ENCODE measurements at regions not wholly inside any gene's neighbourhood (a gene's known extent, or its start where the extent isn't known, plus 50 kb on each side); places are given as distances from the start of the nearest gene placed in this dataset.
"Not testable (repeated sequence)": the region's sequence is repeated elsewhere in the genome, so short reads cannot be mapped to it uniquely, and the experiment has no call there.

DNA sequence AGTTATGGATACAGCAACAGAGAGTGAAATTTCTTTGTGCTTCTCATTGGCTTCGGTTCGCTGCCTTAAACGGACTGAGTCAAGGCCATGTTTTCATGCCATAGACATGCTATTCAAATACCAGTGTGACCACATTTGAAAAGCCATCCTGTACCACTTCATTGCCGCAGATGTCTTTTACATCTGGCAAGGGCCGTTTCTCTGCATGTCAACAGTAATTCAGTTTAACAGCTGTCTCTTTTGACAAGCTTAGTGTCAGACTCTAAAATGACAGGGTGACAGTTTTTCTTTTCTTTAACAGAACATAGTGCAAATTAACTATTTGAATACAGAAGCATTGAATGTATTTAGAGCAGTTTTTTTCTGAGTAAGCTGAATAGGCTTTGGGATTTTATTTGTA, 362.2 kb upstream of the POU3F4 start:
- ChIA-PET CTCF (no interaction called here), POLR2A (ENCODE audit: unreplicated experiment) (interaction anchor here (0.7 kb wide), 1 partner anchor 445 kb away, joined by 3 read pairs; no protein-coding TSS in a partner anchor)
- ATAC-seq (no peak), DNase-seq (no peak)
- Histone ChIP-seq H3K4me3 (ENCODE audit: low read length) (no peak overlapping the region), H3K9me2 (replicated peaks; ENCODE audit: low read length) (no peaks in the 10 kb centered on the region), H2AFZ (ENCODE audit: low read length) (no peak overlapping the region), H4K20me1 (ENCODE audit: low read length) (no peaks in the 10 kb centered on the region), H3K4me2 (ENCODE audit: low read length) (no peak overlapping the region), H3K79me2 (ENCODE audit: low read length) (no peaks in the 10 kb centered on the region), H3K27me3 (ENCODE audit: low read length) (no peaks in the 10 kb centered on the region), H3K4me1 (ENCODE audit: insufficient read depth, low read length) (no peaks in the 10 kb centered on the region), H3F3A (ENCODE audit: low read length, unreplicated experiment) (no peaks in the 10 kb centered on the region), H3K27ac (ENCODE audit: low read length) (no peak overlapping the region), H3K9ac (ENCODE audit: low read length) (no peak overlapping the region), H3K9me3 (ENCODE audit: low read length) (no peaks in the 10 kb centered on the region), H3K36me3 (ENCODE audit: low read depth, low read length) (no peaks in the 10 kb centered on the region)
- no TSS peak for BruUV-seq (replicated peaks)
- TF ChIP-seq EZH2phosphoT487 (IDR thresholded peaks at IDR 0.05; ENCODE audit: borderline replicate concordance, low read length) (no peak), EZH2 (IDR thresholded peaks at IDR 0.05; ENCODE audit: low read length, unreplicated experiment) (no peak)
- TF ChIP-seq, protein P1, sequence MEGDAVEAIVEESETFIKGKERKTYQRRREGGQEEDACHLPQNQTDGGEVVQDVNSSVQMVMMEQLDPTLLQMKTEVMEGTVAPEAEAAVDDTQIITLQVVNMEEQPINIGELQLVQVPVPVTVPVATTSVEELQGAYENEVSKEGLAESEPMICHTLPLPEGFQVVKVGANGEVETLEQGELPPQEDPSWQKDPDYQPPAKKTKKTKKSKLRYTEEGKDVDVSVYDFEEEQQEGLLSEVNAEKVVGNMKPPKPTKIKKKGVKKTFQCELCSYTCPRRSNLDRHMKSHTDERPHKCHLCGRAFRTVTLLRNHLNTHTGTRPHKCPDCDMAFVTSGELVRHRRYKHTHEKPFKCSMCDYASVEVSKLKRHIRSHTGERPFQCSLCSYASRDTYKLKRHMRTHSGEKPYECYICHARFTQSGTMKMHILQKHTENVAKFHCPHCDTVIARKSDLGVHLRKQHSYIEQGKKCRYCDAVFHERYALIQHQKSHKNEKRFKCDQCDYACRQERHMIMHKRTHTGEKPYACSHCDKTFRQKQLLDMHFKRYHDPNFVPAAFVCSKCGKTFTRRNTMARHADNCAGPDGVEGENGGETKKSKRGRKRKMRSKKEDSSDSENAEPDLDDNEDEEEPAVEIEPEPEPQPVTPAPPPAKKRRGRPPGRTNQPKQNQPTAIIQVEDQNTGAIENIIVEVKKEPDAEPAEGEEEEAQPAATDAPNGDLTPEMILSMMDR (conservative IDR thresholded peaks at IDR 0.05; ENCODE audit: low read depth, low read length) = no peak
- intact Hi-C loops (cut with micrococcal nuclease) = no loop called here

DNA sequence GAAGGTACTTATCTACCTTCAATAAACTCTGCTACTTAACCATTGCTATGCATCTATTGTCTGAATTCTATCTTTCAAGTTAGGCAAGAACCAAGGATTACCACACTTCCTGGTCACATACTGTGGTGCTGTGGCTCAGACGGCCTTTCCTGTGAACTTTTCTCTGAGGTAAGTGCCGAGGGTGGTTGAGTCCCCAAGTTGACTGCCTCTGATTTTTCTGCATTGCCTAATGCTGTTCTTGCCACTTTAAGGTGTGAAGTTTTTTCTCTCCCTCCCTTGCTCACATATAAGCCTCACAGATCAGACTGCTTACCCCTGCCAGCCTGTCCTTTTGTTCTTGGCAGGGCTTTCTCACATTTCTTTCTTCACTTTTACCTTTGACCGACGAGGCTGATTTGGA, 348.0 kb upstream of the POU3F4 start:
- H2AFZ ChIP-seq (ENCODE audit: low read length) = no peak overlapping the region
- ChIA-PET POLR2A (ENCODE audit: unreplicated experiment) (no interaction called here), CTCF (no interaction called here)
- no peaks in the 10 kb centered on the region for H3F3A ChIP-seq (ENCODE audit: low read length, unreplicated experiment)
- no peaks in the 10 kb centered on the region for H3K9me2 ChIP-seq (replicated peaks; ENCODE audit: low read length)
- H4K20me1 ChIP-seq (ENCODE audit: low read length) = no peaks in the 10 kb centered on the region
- no peak for TF ChIP-seq EZH2 (IDR thresholded peaks at IDR 0.05; ENCODE audit: low read length, unreplicated experiment)
- TF ChIP-seq EZH2phosphoT487 (IDR thresholded peaks at IDR 0.05; ENCODE audit: borderline replicate concordance, low read length) = no peak
- TF ChIP-seq, protein P1 (conservative IDR thresholded peaks at IDR 0.05; ENCODE audit: low read depth, low read length) = no peak
- no peak overlapping the region for H3K4me2 ChIP-seq (ENCODE audit: low read length)
- H3K9me3 ChIP-seq (ENCODE audit: low read length) = no peaks in the 10 kb centered on the region
- H3K9ac ChIP-seq (ENCODE audit: low read length) = no peak overlapping the region
- intact Hi-C loops (cut with micrococcal nuclease) = no loop called here
- no peak overlapping the region for H3K27ac ChIP-seq (ENCODE audit: low read length)
- no peaks in the 10 kb centered on the region for H3K79me2 ChIP-seq (ENCODE audit: low read length)
- no peaks in the 10 kb centered on the region for H3K4me1 ChIP-seq (ENCODE audit: insufficient read depth, low read length)
- no peak overlapping the region for H3K4me3 ChIP-seq (ENCODE audit: low read length)
- no TSS peak for BruUV-seq (replicated peaks)
- no peaks in the 10 kb centered on the region for H3K27me3 ChIP-seq (ENCODE audit: low read length)
- H3K36me3 ChIP-seq (ENCODE audit: low read depth, low read length) = no peaks in the 10 kb centered on the region
- DNase-seq (no peak), ATAC-seq (no peak)

DNA sequence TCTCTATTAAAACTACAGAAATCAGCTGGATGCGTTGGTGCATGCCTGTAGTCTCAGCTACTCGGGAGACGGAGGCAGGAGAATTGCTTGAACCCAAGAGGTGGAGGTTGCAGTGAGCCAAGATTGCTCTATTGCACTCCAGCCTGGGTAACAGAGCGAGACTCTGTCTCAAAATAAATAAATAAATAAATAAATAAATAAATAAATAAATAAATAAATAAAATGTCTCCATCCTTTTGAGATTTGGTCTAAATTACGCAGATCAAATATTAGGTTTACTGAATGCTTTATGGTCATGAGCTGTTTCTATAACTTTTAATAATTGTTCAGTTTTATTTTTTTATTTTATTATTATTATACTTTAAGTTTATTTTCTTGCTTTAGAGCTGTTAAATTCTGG, 344.0 kb upstream of the POU3F4 start:
- H3K9me2 ChIP-seq (replicated peaks; ENCODE audit: low read length); CTCF ChIA-PET; H3K4me3 ChIP-seq (ENCODE audit: low read length); H3K27ac ChIP-seq (ENCODE audit: low read length); H3K79me2 ChIP-seq (ENCODE audit: low read length); intact Hi-C loops (cut with micrococcal nuclease); H2AFZ ChIP-seq (ENCODE audit: low read length); H4K20me1 ChIP-seq (ENCODE audit: low read length); POLR2A ChIA-PET (ENCODE audit: unreplicated experiment); H3F3A ChIP-seq (ENCODE audit: low read length, unreplicated experiment); BruUV-seq (replicated peaks); H3K9ac ChIP-seq (ENCODE audit: low read length); H3K9me3 ChIP-seq (ENCODE audit: low read length); DNase-seq; H3K36me3 ChIP-seq (ENCODE audit: low read depth, low read length); H3K4me1 ChIP-seq (ENCODE audit: insufficient read depth, low read length); H3K27me3 ChIP-seq (ENCODE audit: low read length); H3K4me2 ChIP-seq (ENCODE audit: low read length); ATAC-seq: not testable (repeated sequence)
